ENCODE measurements at regions not wholly inside any gene's neighbourhood (a gene's known extent, or its start where the extent isn't known, plus 50 kb on each side); places are given as distances from the start of the nearest gene placed in this dataset.
A peak's percentile ranks its signal among the peaks of the same experiment; 100 is the strongest.

DNA sequence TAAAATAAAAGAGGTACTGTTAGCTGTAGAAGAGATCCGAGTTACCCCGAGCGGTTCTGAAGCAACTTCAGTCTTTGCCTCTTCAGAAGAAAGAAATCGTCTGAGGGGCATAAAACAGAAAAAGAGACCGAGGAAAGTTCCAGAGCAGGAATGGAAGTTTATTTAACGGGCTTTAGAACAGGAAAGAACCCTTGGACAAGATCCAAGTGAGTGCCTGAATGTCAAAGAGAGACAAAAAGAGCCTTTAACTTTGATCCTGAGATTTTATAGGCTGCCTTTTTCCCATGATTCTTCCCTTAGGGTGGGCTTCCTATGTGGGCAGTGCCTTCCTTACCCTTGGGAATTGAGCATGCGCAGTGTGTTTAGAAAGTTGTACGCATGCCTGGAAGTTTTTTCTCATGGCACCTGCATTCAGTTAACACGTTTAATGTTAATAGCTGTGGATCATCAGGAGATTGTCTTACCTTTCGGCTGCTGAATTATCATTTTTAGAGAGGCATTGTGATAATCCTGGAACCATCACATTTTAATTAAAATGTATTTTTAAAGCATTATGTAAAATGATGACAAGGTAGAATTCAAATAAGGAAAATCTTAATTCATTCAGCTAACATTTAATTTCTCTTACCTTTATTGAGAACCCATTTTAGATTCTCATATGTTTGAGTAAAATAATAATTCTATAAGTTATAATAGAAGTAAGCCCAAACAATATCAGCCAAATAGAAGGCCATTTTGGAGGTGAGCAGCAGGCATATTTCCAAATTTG is 269.5 kb upstream of the ZSWIM2 start:
- no peaks in the 10 kb centered on the region for H3K9me3 ChIP-seq (replicated peaks; ENCODE audit: control insufficient read depth, low read depth, low read length)
- H3K27ac ChIP-seq (ENCODE audit: low read length), result no peak overlapping the region
- 62% methylated on average over 2 of the region's 10 CpGs for WGBS (ENCODE audit: insufficient coverage)
- no peak for DNase-seq
- H3K36me3 ChIP-seq (ENCODE audit: control insufficient read depth, insufficient read depth, low read length), result no peaks in the 10 kb centered on the region
- no peaks in the 10 kb centered on the region for H3K4me1 ChIP-seq (ENCODE audit: control insufficient read depth, insufficient read depth, low read length)
- H3K4me3 ChIP-seq (ENCODE audit: low read length), result no peak overlapping the region
- H3K27me3 ChIP-seq (ENCODE audit: control insufficient read depth, insufficient read depth, low read length), result no peaks in the 10 kb centered on the region

DNA sequence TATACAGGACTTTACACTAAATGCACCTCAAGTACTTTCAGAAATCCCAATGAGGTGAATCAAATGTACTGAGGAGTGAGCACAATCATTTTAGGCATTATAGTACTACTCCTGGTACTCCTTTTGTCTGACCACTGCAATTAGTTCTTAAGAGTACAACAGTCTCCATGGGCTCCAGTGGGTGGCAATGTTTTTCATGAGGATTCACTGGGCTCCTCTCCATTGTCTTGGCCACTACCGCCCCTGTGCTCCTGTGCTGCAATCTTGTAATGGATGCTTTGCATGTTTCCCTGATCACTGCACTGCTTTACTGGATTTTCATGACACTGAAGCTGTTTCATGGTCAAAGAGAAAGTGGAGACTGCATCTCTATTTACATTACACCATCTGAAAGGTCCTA is 268.5 kb upstream of the ZSWIM2 start:
- no CpG with 5 or more reads among the region's 1 CpG for WGBS (ENCODE audit: insufficient coverage)
- no peaks in the 10 kb centered on the region for H3K27me3 ChIP-seq (ENCODE audit: control insufficient read depth, insufficient read depth, low read length)
- no peak overlapping the region for H3K4me3 ChIP-seq (ENCODE audit: low read length)
- DNase-seq, result no peak
- H3K27ac ChIP-seq (ENCODE audit: low read length), result no peak overlapping the region
- H3K9me3 ChIP-seq (replicated peaks; ENCODE audit: control insufficient read depth, low read depth, low read length), result no peaks in the 10 kb centered on the region
- H3K36me3 ChIP-seq (ENCODE audit: control insufficient read depth, insufficient read depth, low read length), result no peaks in the 10 kb centered on the region
- H3K4me1 ChIP-seq (ENCODE audit: control insufficient read depth, insufficient read depth, low read length), result no peaks in the 10 kb centered on the region

DNA sequence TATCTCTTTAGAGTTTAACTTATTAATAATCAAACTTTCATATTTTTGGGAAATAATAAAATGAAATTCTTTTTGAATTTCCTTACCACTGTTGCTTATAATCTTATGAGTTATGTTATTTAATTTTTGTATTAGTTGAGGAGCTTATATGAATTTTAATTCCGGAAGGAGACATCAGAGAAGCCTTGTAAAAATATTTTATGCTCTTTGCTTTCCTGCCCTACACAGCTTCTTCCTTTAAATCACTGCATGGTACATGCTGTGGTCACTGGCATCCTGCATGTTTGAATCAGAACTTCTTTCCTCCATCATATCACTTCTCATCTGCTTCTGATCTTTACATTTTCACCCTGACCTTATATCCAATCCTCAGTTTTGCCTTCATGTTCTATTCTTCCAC is 266.7 kb upstream of the ZSWIM2 start:
- Histone ChIP-seq H3K27me3 (ENCODE audit: control insufficient read depth, insufficient read depth, low read length) (no peaks in the 10 kb centered on the region), H3K9me3 (replicated peaks; ENCODE audit: control insufficient read depth, low read depth, low read length) (no peaks in the 10 kb centered on the region), H3K36me3 (ENCODE audit: control insufficient read depth, insufficient read depth, low read length) (no peaks in the 10 kb centered on the region), H3K27ac (ENCODE audit: low read length) (no peak overlapping the region), H3K4me1 (ENCODE audit: control insufficient read depth, insufficient read depth, low read length) (no peaks in the 10 kb centered on the region), H3K4me3 (ENCODE audit: low read length) (no peak overlapping the region)
- WGBS (ENCODE audit: insufficient coverage), result no CpG with 5 or more reads among the region's 1 CpG
- DNase-seq, result no peak

DNA sequence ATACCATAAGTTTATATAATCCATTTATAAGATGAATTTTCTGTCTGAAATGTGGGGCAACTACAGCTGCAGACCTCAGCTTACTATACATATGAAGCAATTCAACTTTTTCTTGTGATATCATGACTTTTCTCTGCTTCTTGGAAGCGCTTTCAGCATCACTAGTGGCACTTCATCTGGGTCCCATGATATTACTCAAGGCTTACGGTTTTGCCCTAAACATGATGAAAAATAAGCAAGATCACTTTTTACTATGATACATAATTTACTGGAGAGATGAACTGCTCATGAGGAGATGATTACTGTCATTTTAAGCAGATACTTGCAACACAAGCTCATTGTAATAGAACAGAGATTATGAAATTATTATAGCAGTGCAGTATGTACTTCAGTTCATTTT is 258.0 kb upstream of the ZSWIM2 start:
- Histone ChIP-seq H3K9me3 (replicated peaks; ENCODE audit: control insufficient read depth, low read depth, low read length) (no peaks in the 10 kb centered on the region), H3K4me1 (ENCODE audit: control insufficient read depth, insufficient read depth, low read length) (no peaks in the 10 kb centered on the region), H3K27me3 (ENCODE audit: control insufficient read depth, insufficient read depth, low read length) (no peaks in the 10 kb centered on the region), H3K4me3 (ENCODE audit: low read length) (no peak overlapping the region), H3K27ac (ENCODE audit: low read length) (no peak overlapping the region), H3K36me3 (ENCODE audit: control insufficient read depth, insufficient read depth, low read length) (no peaks in the 10 kb centered on the region)
- no peak for DNase-seq
- no CpG with 5 or more reads among the region's 2 CpGs for WGBS (ENCODE audit: insufficient coverage)

DNA sequence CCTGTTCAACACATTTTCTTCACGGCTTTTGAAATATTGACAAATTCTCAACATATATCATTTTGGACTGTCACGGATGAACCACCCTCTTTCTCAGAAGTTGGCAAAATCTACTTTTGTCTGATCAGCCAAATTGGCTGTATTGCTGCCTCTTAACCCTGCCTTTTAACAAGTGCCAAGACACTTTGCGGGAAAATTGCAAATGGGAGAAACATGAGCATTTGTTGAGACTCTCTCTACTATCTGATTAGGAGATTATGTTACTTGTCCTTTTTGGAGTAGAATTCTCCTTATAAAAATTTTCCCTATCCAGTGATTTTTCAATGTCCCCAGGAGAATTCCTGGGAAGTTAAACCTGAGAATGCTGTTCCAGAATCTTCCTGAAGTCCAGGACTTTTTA is 256.2 kb upstream of the ZSWIM2 start:
- Histone ChIP-seq H3K27ac (ENCODE audit: low read length) (no peak overlapping the region), H3K4me1 (ENCODE audit: control insufficient read depth, insufficient read depth, low read length) (no peaks in the 10 kb centered on the region), H3K27me3 (ENCODE audit: control insufficient read depth, insufficient read depth, low read length) (no peaks in the 10 kb centered on the region), H3K9me3 (replicated peaks; ENCODE audit: control insufficient read depth, low read depth, low read length) (peaks cover 4% of the 10 kb centered on the region), H3K36me3 (ENCODE audit: control insufficient read depth, insufficient read depth, low read length) (no peaks in the 10 kb centered on the region), H3K4me3 (ENCODE audit: low read length) (no peak overlapping the region)
- DNase-seq, result peak; percentile 58
- WGBS (ENCODE audit: insufficient coverage), result 60% methylated on average over 1 of the region's 3 CpGs

DNA sequence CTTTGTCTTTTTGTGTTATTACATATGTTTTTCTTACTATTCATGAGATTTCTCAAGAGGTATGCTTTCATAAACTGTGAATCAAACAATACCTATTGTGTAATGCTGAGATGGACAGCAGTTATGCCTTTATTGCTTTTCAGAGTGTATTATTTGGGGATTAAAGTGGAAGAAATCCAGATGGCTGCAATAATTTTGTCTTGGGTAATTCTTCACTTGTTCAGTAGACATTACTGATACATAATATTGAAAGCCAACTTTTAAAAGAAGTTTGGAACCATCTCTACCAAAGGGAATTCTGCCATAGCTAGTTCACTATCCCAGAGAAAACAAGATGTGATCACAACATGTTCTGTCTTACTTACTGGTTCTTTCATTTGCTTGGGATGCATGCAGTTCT is 253.4 kb upstream of the ZSWIM2 start:
- Histone ChIP-seq H3K4me3 (ENCODE audit: low read length) (no peak overlapping the region), H3K27ac (ENCODE audit: low read length) (peak overlapping the region; percentile 59), H3K4me1 (ENCODE audit: control insufficient read depth, insufficient read depth, low read length) (no peaks in the 10 kb centered on the region), H3K36me3 (ENCODE audit: control insufficient read depth, insufficient read depth, low read length) (no peaks in the 10 kb centered on the region), H3K27me3 (ENCODE audit: control insufficient read depth, insufficient read depth, low read length) (no peaks in the 10 kb centered on the region), H3K9me3 (replicated peaks; ENCODE audit: control insufficient read depth, low read depth, low read length) (peaks cover 4% of the 10 kb centered on the region)
- DNase-seq, result peak; percentile 97

DNA sequence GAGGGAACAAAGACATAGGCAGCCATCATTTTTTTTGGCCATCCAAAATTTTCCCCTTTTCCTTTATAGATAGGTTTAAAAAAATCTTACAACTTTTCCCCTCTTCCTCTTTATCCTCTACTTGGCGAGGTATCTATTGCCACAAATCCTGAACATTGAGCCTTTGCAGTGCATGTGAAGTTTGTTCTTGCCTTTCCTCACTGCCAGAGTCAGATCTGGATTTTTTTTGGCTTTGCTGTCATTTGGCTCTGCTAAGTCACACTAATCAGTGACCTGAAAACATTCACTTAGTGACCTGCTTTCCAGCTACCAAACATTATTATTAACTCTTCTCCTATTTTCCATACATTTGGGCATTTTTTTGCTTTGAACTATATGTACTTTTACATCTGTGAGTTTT is 249.2 kb upstream of the ZSWIM2 start:
- no peak overlapping the region for H3K27ac ChIP-seq (ENCODE audit: low read length)
- H3K4me3 ChIP-seq (ENCODE audit: low read length), result no peak overlapping the region
- no peaks in the 10 kb centered on the region for H3K36me3 ChIP-seq (ENCODE audit: control insufficient read depth, insufficient read depth, low read length)
- H3K4me1 ChIP-seq (ENCODE audit: control insufficient read depth, insufficient read depth, low read length), result no peaks in the 10 kb centered on the region
- WGBS (ENCODE audit: insufficient coverage), result no CpG with 5 or more reads among the region's 1 CpG
- DNase-seq, result no peak
- H3K27me3 ChIP-seq (ENCODE audit: control insufficient read depth, insufficient read depth, low read length), result no peaks in the 10 kb centered on the region
- H3K9me3 ChIP-seq (replicated peaks; ENCODE audit: control insufficient read depth, low read depth, low read length), result peaks cover 4% of the 10 kb centered on the region

DNA sequence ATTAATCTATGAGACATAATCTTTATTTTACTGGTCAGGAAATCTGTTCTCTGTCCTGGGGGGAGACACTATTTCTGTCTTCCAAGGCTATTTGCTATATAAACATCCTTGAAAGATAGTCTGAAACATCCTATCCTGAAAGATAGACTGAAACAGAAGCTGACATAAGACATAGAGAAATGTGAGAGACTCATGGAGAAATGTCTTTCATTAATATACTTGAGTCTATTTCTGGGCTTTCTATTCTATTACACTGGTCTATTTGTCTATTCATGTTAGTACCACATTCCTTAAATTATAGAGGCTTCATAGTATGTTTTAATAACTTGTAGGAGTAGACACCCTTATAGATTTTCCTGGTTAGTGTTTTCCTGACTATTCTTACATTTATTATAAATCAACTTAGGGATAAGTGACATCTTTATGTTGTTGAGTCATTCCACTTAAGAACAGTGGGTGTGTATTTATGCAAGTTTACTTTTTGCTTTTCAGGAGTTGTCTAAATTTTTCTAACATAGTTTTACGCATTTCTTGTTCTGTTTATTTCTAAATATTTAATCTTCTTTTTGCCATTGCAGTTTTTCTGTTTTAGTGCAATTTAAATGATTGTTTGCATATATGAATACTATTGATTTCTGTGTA is 244.9 kb upstream of the ZSWIM2 start:
- no peak overlapping the region for H3K4me3 ChIP-seq (ENCODE audit: low read length)
- no peaks in the 10 kb centered on the region for H3K27me3 ChIP-seq (ENCODE audit: control insufficient read depth, insufficient read depth, low read length)
- WGBS (ENCODE audit: insufficient coverage), result no CpG with 5 or more reads among the region's 1 CpG
- H3K36me3 ChIP-seq (ENCODE audit: control insufficient read depth, insufficient read depth, low read length), result no peaks in the 10 kb centered on the region
- no peak overlapping the region for H3K27ac ChIP-seq (ENCODE audit: low read length)
- no peaks in the 10 kb centered on the region for H3K4me1 ChIP-seq (ENCODE audit: control insufficient read depth, insufficient read depth, low read length)
- DNase-seq, result no peak
- no peaks in the 10 kb centered on the region for H3K9me3 ChIP-seq (replicated peaks; ENCODE audit: control insufficient read depth, low read depth, low read length)

DNA sequence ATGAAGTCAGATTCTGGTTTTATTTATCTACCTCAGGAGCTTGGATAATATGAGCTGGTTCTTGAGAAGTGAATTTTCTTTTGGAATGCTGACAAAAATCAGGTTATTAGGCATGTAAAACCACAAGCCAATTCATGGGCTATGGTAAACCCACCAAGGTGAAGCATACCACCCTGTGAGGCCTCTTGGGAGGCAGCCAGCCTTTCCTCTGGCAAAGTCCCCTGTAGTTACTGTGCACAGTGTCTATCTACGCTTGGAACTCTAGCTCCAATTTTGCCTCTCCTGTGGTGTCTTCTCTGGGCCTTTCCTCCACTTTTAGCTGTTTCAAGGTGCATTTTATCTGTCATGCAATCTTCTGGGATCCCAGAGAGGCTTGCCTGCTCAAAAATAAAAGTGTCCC is 242.7 kb upstream of the ZSWIM2 start:
- 100% methylated on average over 1 of the region's 1 CpG for WGBS (ENCODE audit: insufficient coverage)
- H3K9me3 ChIP-seq (replicated peaks; ENCODE audit: control insufficient read depth, low read depth, low read length), result no peaks in the 10 kb centered on the region
- no peak overlapping the region for H3K4me3 ChIP-seq (ENCODE audit: low read length)
- no peaks in the 10 kb centered on the region for H3K4me1 ChIP-seq (ENCODE audit: control insufficient read depth, insufficient read depth, low read length)
- H3K27ac ChIP-seq (ENCODE audit: low read length), result no peak overlapping the region
- no peak for DNase-seq
- H3K27me3 ChIP-seq (ENCODE audit: control insufficient read depth, insufficient read depth, low read length), result no peaks in the 10 kb centered on the region
- H3K36me3 ChIP-seq (ENCODE audit: control insufficient read depth, insufficient read depth, low read length), result no peaks in the 10 kb centered on the region

DNA sequence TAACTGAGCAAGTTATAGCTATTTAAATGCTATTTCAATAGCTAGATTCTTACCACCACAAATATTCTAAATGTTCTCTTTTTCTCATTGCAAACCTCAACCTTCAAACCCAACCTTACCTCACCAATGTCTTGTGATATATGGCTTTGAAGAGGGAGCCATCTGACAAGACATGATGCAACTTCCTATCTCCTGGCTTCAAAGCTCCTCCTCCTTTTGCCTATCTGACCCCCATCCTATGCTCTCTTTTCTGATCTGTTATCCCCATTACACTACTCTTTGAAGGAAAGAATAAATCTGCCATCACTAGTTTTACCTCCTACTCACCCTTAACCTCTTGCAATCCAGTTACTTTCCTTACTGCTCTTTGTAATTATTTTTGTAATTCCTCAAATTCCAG is 235.6 kb upstream of the ZSWIM2 start:
- Histone ChIP-seq H3K36me3 (ENCODE audit: control insufficient read depth, insufficient read depth, low read length) (no peaks in the 10 kb centered on the region), H3K4me1 (ENCODE audit: control insufficient read depth, insufficient read depth, low read length) (no peaks in the 10 kb centered on the region), H3K27me3 (ENCODE audit: control insufficient read depth, insufficient read depth, low read length) (no peaks in the 10 kb centered on the region), H3K27ac (ENCODE audit: low read length) (no peak overlapping the region), H3K4me3 (ENCODE audit: low read length) (no peak overlapping the region), H3K9me3 (replicated peaks; ENCODE audit: control insufficient read depth, low read depth, low read length) (no peaks in the 10 kb centered on the region)
- DNase-seq, result no peak

DNA sequence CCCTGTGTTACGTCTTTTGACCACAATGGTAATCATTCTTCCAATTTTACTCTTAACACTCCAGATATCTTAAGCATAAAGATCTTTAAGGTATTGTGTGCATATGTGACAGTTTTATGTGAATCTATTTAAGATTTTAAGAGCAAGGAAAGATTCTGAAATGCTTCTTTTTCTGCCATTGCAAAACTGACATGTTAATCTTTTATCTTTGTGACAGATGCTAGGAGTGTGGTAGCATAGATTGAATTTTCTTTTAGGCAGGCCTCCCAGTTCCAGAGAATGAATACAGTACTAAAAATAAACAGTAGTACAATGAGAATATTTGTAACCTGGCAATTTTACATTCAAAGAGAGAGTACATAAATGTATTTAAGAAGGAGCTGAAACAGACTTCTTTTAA is 232.5 kb upstream of the ZSWIM2 start:
- H3K27me3 ChIP-seq (ENCODE audit: control insufficient read depth, insufficient read depth, low read length), result no peaks in the 10 kb centered on the region
- no peaks in the 10 kb centered on the region for H3K4me1 ChIP-seq (ENCODE audit: control insufficient read depth, insufficient read depth, low read length)
- no peaks in the 10 kb centered on the region for H3K9me3 ChIP-seq (replicated peaks; ENCODE audit: control insufficient read depth, low read depth, low read length)
- H3K36me3 ChIP-seq (ENCODE audit: control insufficient read depth, insufficient read depth, low read length), result no peaks in the 10 kb centered on the region
- WGBS (ENCODE audit: insufficient coverage), result no CpG with 5 or more reads among the region's 1 CpG
- DNase-seq, result no peak
- no peak overlapping the region for H3K27ac ChIP-seq (ENCODE audit: low read length)
- no peak overlapping the region for H3K4me3 ChIP-seq (ENCODE audit: low read length)

Data from muscle of leg (tissue), 3 donors.